ENCODE measurements at regions not wholly inside any gene's neighbourhood (a gene's known extent, or its start where the extent isn't known, plus 50 kb on each side); places are given as distances from the start of the nearest gene placed in this dataset.
"Not testable (repeated sequence)": the region's sequence is repeated elsewhere in the genome, so short reads cannot be mapped to it uniquely, and the experiment has no call there.

DNA sequence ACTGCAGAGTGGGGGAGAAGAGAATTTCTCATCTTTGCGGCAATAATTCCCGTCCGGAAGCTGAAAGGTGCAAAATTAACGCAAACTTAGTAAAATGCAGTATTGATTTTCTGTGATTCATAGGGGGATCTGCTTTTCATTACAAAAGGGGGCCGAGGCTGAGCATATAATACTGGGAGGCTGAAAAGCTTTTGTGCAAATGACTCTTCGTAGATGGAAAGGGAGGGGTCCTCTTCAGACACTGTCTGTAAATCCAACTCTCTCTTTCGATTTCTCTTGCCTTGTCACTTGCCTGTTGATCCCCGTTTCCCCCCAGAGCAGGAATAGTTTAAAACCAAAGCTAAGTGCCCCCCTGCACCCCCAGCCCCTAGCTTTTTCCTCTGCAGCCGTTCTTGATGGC lies 258.2 kb downstream of the VRK1 start:
- peaks cover 0 to 2% of the 10 kb centered on the region in 2 donors for H3K36me3 Mint-ChIP-seq (ENCODE audit: insufficient read depth in 2 of 2)
- no peak overlapping the region for H3K27ac Mint-ChIP-seq
- DNase-seq (no peak), ATAC-seq (replicated peaks in 1 of 2) (no peak)
- no peak overlapping the region for H3K4me3 Mint-ChIP-seq
- no peaks in the 10 kb centered on the region for H3K9me3 Mint-ChIP-seq
- H3K27me3 Mint-ChIP-seq (ENCODE audit: low read depth) = no peaks in the 10 kb centered on the region
- no peaks in the 10 kb centered on the region for H3K4me1 Mint-ChIP-seq (ENCODE audit: low read depth)

- H3K4me3 Mint-ChIP-seq = no peak overlapping the region
- DNase-seq (peak in 1 of 2 donors; percentile 21), ATAC-seq (replicated peaks in 1 of 2) (no peak)
- no peaks in the 10 kb centered on the region for H3K9me3 Mint-ChIP-seq
- H3K27ac Mint-ChIP-seq = no peak overlapping the region
- H3K27me3 Mint-ChIP-seq (ENCODE audit: low read depth) = no peaks in the 10 kb centered on the region
- peaks cover 0 to 2% of the 10 kb centered on the region in 2 donors for H3K36me3 Mint-ChIP-seq (ENCODE audit: insufficient read depth in 2 of 2)
- no peaks in the 10 kb centered on the region for H3K4me1 Mint-ChIP-seq (ENCODE audit: low read depth)
These were observed 258.9 kb downstream of the VRK1 start for GRCh38 chr14:97056086-97056485.

DNA sequence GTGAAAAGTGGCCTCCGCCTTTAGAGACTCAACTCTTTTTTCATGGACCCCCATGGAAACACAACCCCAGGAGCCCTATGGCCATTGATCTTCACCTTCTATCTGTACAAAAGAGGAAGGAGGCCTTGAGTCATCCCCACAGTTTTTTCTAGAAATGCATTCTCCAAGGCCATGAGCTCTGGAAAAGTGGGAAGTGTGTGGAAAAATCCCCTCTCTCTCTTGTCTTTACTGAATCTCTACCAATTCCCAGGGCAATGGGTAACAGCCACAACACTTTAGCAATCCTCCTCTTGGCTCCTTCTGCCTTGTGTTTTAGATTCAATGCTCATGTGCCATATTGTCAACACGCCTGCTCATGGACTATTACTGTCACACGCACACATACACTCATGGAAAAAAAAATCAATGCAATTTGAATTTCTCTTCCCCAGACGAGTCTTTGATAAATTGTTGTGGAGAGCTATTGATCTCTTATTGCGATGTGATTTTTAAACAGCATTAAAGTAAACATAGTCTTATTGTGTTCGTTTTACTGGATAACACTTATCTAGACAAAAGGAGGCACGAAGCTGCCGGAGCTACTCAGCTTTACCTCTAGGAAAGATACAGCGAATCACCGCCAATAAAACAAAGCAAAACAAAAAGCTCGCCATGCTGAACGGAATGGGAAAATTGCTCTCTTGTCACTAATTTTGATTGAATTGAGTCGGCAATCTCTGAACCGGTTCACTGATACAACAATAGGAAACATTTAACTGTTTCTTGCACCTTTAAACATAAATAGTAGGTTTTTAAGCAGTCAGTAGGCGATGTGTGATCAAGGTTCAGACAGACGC lies 260.3 kb downstream of the VRK1 start:
- DNase-seq (no peak), ATAC-seq (replicated peaks in 1 of 2) (no peak)
- H3K27ac Mint-ChIP-seq = no peak overlapping the region
- H3K4me1 Mint-ChIP-seq (ENCODE audit: low read depth) = no peaks in the 10 kb centered on the region
- H3K27me3 Mint-ChIP-seq (ENCODE audit: low read depth) = no peaks in the 10 kb centered on the region
- H3K9me3 Mint-ChIP-seq = no peaks in the 10 kb centered on the region
- H3K36me3 Mint-ChIP-seq (ENCODE audit: insufficient read depth in 2 of 2) = no peaks in the 10 kb centered on the region
- H3K4me3 Mint-ChIP-seq = no peak overlapping the region

DNA sequence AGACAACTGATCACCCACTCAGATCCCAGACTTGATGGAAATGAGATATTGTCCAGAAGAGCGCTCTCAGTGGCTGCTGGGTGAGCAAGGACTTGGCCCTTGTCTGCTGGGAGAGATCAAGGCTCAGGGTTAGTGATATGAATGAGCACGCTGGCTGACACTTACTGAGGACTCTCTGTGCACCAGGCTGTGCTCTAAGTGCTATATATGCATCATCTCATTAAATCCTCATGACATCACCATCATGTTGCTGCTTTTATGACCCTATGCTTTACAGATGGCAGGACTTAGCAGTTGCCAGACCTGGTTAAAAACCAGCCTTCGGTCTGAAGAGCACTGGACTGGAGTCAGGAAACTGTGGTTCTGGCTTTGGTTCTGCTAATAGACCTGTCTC lies 260.9 kb downstream of the VRK1 start:
- H3K4me3 Mint-ChIP-seq = no peak overlapping the region
- ATAC-seq (replicated peaks in 1 of 2) = no peak
- no peaks in the 10 kb centered on the region for H3K36me3 Mint-ChIP-seq (ENCODE audit: insufficient read depth in 2 of 2)
- no peaks in the 10 kb centered on the region for H3K4me1 Mint-ChIP-seq (ENCODE audit: low read depth)
- no peak for DNase-seq
- H3K27ac Mint-ChIP-seq = no peak overlapping the region
- H3K9me3 Mint-ChIP-seq = no peaks in the 10 kb centered on the region
- H3K27me3 Mint-ChIP-seq (ENCODE audit: low read depth) = no peaks in the 10 kb centered on the region

DNA sequence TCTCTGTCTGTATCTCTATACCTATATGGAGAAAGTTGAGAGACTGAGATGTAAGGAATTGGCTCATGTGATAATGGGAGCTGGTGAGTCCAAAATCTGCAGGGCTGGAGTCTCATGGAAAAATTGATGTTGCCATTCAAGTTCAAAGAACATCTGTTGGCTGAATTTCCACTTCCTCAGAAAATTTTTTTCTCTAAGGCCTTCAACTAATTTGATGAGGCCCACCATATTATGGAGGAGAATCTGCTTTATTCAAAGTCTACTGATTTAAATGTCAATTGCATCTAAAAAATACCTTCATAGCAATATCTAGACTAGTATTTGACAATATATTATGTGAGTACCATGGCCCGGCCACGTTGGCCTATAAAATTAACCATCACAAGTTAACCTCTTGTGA lies 261.4 kb downstream of the VRK1 start:
- ATAC-seq (replicated peaks in 1 of 2) (no peak), DNase-seq (no peak)
- Mint-ChIP-seq H3K4me3 (no peak overlapping the region), H3K36me3 (ENCODE audit: insufficient read depth in 2 of 2) (no peaks in the 10 kb centered on the region), H3K4me1 (ENCODE audit: low read depth) (no peaks in the 10 kb centered on the region), H3K27ac (no peak overlapping the region), H3K27me3 (ENCODE audit: low read depth) (no peaks in the 10 kb centered on the region), H3K9me3 (no peaks in the 10 kb centered on the region)

DNA sequence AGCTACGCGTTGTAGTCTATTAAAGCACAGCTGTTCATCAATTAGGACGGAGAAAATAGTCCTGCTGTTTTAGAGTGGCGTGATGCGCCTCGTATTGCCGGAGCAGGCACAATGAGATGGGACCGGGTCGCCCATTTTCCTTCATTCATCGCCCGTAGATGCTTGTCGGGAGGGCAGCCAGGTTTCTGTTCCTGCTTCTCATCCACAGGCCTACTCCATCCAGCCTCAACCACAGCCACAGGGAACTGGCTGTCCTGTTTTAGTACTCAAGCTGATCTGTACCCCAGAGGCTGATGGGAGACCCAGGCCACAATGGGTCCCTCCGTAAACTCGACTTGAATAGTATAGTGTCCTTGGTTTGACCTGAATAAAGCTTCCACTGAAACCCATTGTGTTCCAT lies 264.0 kb downstream of the VRK1 start:
- DNase-seq = no peak
- no peak overlapping the region for H3K27ac Mint-ChIP-seq

DNA sequence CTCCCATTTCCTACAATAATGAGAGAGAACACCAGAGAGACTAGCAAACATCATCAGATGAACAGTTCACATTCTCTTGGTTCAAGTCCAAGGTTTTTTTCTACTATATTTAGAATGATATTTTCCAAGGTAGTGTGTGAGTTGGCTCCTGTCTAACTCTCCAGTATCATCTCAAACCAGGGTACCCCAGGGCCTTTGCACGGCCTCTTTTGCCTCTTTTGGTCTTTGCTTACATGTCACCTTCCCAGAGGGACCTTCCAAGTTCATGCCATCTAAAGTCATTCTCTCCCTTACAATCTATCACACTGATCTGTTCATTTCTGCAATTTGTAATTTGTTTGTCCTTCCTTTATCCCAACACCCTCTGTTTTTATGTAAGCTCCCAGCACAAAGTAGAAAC lies 264.5 kb downstream of the VRK1 start:
- Mint-ChIP-seq H3K27ac (no peak overlapping the region), H3K9me3 (no peaks in the 10 kb centered on the region), H3K4me1 (ENCODE audit: low read depth) (peaks cover 10% of the 10 kb centered on the region), H3K36me3 (ENCODE audit: insufficient read depth in 2 of 2) (no peaks in the 10 kb centered on the region), H3K4me3 (no peak overlapping the region), H3K27me3 (ENCODE audit: low read depth) (no peaks in the 10 kb centered on the region)
- ATAC-seq (replicated peaks in 1 of 2) (no peak), DNase-seq (no peak)

More for the DNA sequence above, 264.0 kb downstream of the VRK1 start:
- Mint-ChIP-seq H3K9me3 (no peaks in the 10 kb centered on the region), H3K27me3 (ENCODE audit: low read depth) (no peaks in the 10 kb centered on the region), H3K36me3 (ENCODE audit: insufficient read depth in 2 of 2) (no peaks in the 10 kb centered on the region), H3K4me1 (ENCODE audit: low read depth) (peaks cover 7% of the 10 kb centered on the region), H3K4me3 (no peak overlapping the region)
- ATAC-seq (replicated peaks in 1 of 2) = no peak

DNA sequence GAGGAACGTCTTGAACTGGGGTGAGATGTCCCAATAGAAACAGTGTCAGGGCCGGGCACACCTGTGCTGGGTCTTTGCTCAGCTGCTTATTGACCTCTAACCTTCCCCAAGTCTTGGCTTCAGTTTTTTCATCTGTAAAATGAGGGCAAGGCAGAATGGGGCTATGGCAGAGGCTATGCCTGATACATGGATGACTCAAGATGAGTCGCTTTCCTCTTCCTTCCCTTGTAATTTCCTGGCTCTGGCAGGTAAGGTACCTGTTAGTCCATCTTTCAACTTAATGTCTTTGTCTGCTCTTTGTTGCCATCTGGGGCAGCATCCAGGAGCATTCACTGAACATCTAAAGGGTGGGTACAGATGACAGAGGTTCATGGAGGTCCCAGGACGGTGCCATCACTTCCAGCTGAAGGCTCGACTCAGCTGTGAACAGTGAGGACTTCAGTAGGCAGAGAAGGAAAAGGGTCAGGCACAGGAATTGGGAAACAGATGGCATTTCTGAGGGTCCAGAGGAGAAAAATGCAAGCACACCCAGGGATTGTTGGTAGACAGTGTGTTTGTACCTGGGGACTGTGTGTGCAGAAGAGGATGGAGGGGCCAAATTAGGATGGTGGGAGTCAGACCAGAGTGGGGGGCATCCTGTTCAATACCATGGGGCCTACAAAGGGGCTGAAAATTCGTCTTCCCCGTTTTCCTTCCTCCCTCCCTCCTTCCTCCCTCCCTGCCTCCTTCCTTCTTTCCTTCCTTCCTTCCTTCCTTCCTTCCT lies 268.3 kb downstream of the VRK1 start:
- Mint-ChIP-seq H3K9me3 (no peaks in the 10 kb centered on the region), H3K36me3 (ENCODE audit: insufficient read depth in 2 of 2) (no peaks in the 10 kb centered on the region), H3K27me3 (ENCODE audit: low read depth) (no peaks in the 10 kb centered on the region), H3K4me3 (no peak overlapping the region), H3K27ac (no peak overlapping the region), H3K4me1 (ENCODE audit: low read depth) (peaks cover 13% of the 10 kb centered on the region)
- ATAC-seq (replicated peaks in 1 of 2) = no peak
- DNase-seq = no peak

DNA sequence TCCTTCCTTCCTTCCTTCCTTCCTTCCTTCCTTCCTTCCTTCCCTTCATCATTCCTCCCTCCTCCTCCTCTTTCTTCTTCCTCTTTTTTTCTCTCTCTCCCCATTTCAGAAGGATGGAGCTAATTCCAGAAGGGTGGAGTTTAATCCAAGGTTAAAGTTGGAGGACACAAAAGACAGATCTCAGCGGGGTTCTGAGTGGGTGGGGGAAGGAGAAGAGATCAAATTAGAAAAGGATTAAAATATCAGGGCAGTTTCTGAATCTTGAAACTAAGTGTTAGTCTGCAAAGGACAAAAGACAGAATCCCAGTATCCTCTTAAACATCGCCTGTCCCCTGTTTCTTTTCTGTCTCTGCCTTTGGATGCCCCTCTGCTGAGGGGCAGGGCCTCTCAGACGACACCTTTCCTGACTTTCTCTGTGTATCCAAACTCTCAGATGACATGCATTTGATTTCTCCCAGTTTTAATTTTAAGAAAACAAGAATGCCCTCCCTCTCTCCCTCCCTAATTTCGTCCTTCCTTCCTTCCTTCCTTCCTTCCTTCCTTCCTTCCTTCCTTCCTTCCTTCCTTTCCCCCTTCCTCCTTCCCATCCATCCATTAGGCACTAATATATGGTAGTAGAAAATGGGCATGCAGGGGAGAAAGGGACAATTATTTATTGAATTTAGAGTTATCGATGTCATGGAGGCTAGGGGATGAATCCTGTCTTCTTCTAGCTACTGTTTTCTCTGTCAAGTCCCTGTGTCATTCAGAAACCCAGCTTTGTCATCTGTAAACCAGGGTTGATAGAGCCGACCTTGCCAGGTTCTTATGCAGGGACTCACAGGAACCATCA lies 269.1 kb downstream of the VRK1 start:
- Mint-ChIP-seq H3K4me1 (ENCODE audit: low read depth) (peaks cover 13% of the 10 kb centered on the region), H3K4me3 (no peak overlapping the region), H3K27ac (no peak overlapping the region), H3K27me3 (ENCODE audit: low read depth) (no peaks in the 10 kb centered on the region), H3K36me3 (ENCODE audit: insufficient read depth in 2 of 2) (no peaks in the 10 kb centered on the region), H3K9me3 (no peaks in the 10 kb centered on the region)
- DNase-seq (no peak), ATAC-seq (replicated peaks in 1 of 2) (no peak)

DNA sequence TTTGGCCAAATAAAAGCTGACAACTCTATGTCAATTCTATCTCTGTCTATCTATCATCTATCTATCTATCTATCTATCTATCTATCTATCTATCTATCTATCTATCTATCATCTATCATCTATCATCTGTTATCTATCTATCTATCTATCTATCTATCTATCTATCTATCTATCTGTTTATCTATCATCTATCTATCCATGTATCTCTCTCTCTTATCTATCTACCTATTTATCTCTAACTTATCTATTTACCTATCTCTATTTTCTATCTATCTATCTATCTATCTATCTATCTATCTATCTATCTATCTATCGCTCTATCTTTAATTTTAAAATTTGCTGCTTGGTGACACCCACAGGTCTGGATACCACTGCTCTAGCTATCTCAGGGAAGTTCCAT lies 271.1 kb downstream of the VRK1 start:
- H3K4me1 Mint-ChIP-seq (ENCODE audit: low read depth) = peaks cover 13% of the 10 kb centered on the region

DNA sequence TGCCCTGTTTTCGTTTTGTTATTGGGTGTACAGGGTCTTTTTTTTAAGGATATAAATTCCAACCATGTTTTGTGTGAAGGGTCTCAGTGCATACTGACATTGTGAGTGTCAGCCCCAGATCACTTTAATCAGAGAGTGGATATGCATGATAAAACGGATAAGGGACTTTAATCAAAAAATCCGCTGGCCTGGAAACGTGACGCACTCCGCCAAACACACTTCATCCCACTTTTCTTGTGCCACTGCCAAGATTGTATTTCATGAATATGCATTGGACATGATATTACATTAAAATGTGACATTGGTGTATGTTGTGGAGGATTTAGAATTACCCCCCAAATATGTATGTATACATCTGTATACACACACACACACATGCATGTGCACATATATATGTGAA lies 273.1 kb downstream of the VRK1 start:
- DNase-seq (no peak), ATAC-seq (replicated peaks in 1 of 2) (no peak)
- Mint-ChIP-seq H3K36me3 (ENCODE audit: insufficient read depth in 2 of 2) (no peaks in the 10 kb centered on the region), H3K4me1 (ENCODE audit: low read depth) (peaks cover 14% of the 10 kb centered on the region), H3K27me3 (ENCODE audit: low read depth) (peaks cover 3% of the 10 kb centered on the region), H3K9me3 (no peaks in the 10 kb centered on the region), H3K4me3 (no peak overlapping the region), H3K27ac (no peak overlapping the region)

More for the DNA sequence above, 271.1 kb downstream of the VRK1 start:
- not testable (repeated sequence) for DNase-seq; ATAC-seq (replicated peaks in 1 of 2); H3K9me3 Mint-ChIP-seq; H3K27me3 Mint-ChIP-seq (ENCODE audit: low read depth); H3K4me3 Mint-ChIP-seq; H3K36me3 Mint-ChIP-seq (ENCODE audit: insufficient read depth in 2 of 2)
- peak overlapping the region; percentile 25 for H3K27ac Mint-ChIP-seq

- no peak overlapping the region for H3K4me3 Mint-ChIP-seq
- peaks cover 14% of the 10 kb centered on the region for H3K4me1 Mint-ChIP-seq (ENCODE audit: low read depth)
- no peak overlapping the region for H3K27ac Mint-ChIP-seq
- peaks cover 7% of the 10 kb centered on the region for H3K27me3 Mint-ChIP-seq (ENCODE audit: low read depth)
- H3K9me3 Mint-ChIP-seq = no peaks in the 10 kb centered on the region
- ATAC-seq (replicated peaks in 1 of 2) (no peak), DNase-seq (no peak)
- no peaks in the 10 kb centered on the region for H3K36me3 Mint-ChIP-seq (ENCODE audit: insufficient read depth in 2 of 2)
These were observed 274.0 kb downstream of the VRK1 start for GRCh38 chr14:97071177-97071576.

GRCh38 chr14:97073622-97074021 lies 276.4 kb downstream of the VRK1 start:
- DNase-seq (no peak), ATAC-seq (replicated peaks in 1 of 2) (no peak)
- Mint-ChIP-seq H3K4me1 (ENCODE audit: low read depth) (peaks cover 23% of the 10 kb centered on the region), H3K36me3 (ENCODE audit: insufficient read depth in 2 of 2) (no peaks in the 10 kb centered on the region), H3K27me3 (ENCODE audit: low read depth) (peaks cover 21% of the 10 kb centered on the region), H3K4me3 (no peak overlapping the region), H3K9me3 (no peaks in the 10 kb centered on the region), H3K27ac (no peak overlapping the region)
